HCT116 (cell line): ENCODE measurements at regions not wholly inside any gene's neighbourhood (a gene's known extent, or its start where the extent isn't known, plus 50 kb on each side); places are given as distances from the start of the nearest gene placed in this dataset.

Source experiments
- ATAC-seq: fragments of 200-7000 bp; cut with Tn5 transposase; 2 replicates; pipeline ENCODE4 v1.9.1; 2020; ENCODE audit warnings: mild to moderate bottlenecking, moderate library complexity
- BruUV-seq: library from RNA; stranded (reverse); fragments of 400-500 nt; replicated peaks from 2 replicates; lab custom pipeline; 2021; lab: Mats Ljungman, UMichigan
- CTCF ChIA-PET: fragments of 300-600 bp; sonication (Branson Sonifier 250); formaldehyde crosslinking; loops from one replicate; lab custom pipeline; 2021; ENCODE audit warnings: antibody characterized with exemption; lab: Charles Lee
- POLR2A ChIA-PET: fragments of 300-600, 350-600 bp; sonication (Branson Sonifier 250); formaldehyde crosslinking; loops from one replicate; lab custom pipeline; 2021; ENCODE audit warnings: antibody characterized with exemption; lab: Charles Lee
- RAD21 ChIA-PET, 2 experiments: fragments of 300-600 bp; sonication (Branson Sonifier 250); formaldehyde crosslinking; loops; one replicate each; lab custom pipeline; 2023; ENCODE audit warnings: low total read pairs in 2 of 2; ENCODE audit not compliant: uncharacterized antibody in 2 of 2, unreplicated experiment in 2 of 2, low non-redundant PET in 1 of 2; lab: Charles Lee
- DNase-seq: peaks from one replicate; pipeline ENCODE4 v3.0.0-alpha.2; 2010; ENCODE audit warnings: low read depth, low spot score
- H2AFZ ChIP-seq: fragments of 200-600 bp; shearing (Covaris generic), sonication (generic); 2 replicates; pipeline ENCODE4 v1.6.1; 2017; ENCODE audit warnings: low read depth, mixed run types, mixed read lengths, antibody characterized with exemption, low read length; ENCODE audit not compliant: poor library complexity, severe bottlenecking
- H3K27ac ChIP-seq: 2 replicates; pipeline ENCODE4 v1.5.1; 2012; ENCODE audit warnings: low read depth, low read length
- H3K27me3 ChIP-seq: fragments of 200-600 bp; sonication (generic); 2 replicates; pipeline ENCODE4 v1.6.1; 2016; ENCODE audit warnings: mixed run types, low read length, mixed read lengths; ENCODE audit not compliant: insufficient read depth
- H3K36me3 ChIP-seq, 2 experiments: fragments of 200-500 bp in 1 of 2; fragments of 200-600 bp in 1 of 2; sonication (Bioruptor generic) in 1 of 2; sonication (generic) in 1 of 2; 2 replicates each; pipeline versions ENCODE4 v1.5.1 to v1.6.1; 2014 to 2016; ENCODE audit warnings: low read length in 2 of 2, inconsistent platforms in 1 of 2, mixed read lengths in 1 of 2, mixed run types in 1 of 2; ENCODE audit not compliant: insufficient read depth in 2 of 2, control insufficient read depth in 1 of 2
- H3K4me1 ChIP-seq, 2 experiments: fragments of 200-600 bp in 1 of 2; sonication (generic) in 1 of 2; 2 replicates each; pipeline versions ENCODE4 v1.5.1 to v1.6.1; 2012 to 2017; ENCODE audit warnings: low read length in 2 of 2, inconsistent platforms in 1 of 2, mild to moderate bottlenecking in 1 of 2, mixed read lengths in 1 of 2, mixed run types in 1 of 2, moderate library complexity in 1 of 2; ENCODE audit not compliant: insufficient read depth in 2 of 2, control insufficient read depth in 1 of 2
- H3K4me2 ChIP-seq: fragments of 200-600 bp; sonication (generic); 2 replicates; pipeline ENCODE4 v1.6.1; 2017; ENCODE audit warnings: mixed run types, low read length, mixed read lengths
- H3K4me3 ChIP-seq, 2 experiments: fragments of 200-600 bp in 1 of 2; sonication (generic) in 1 of 2; replicated peaks in 1 of 2; 2 replicates each; pipeline ENCODE4 v1.5.1; 2011 to 2016; ENCODE audit warnings: low read length in 2 of 2, control low read depth in 1 of 2, low read depth in 1 of 2, mild to moderate bottlenecking in 1 of 2, mixed read lengths in 1 of 2, mixed run types in 1 of 2
- H3K79me2 ChIP-seq: fragments of 200-600 bp; sonication (generic); 2 replicates; pipeline ENCODE4 v1.6.1; 2017; ENCODE audit warnings: mild to moderate bottlenecking, mixed run types, low read length, moderate library complexity, mixed read lengths; ENCODE audit not compliant: insufficient read depth
- H3K9ac ChIP-seq: fragments of 200-600 bp; sonication (generic); 2 replicates; pipeline ENCODE4 v1.6.1; 2016; ENCODE audit warnings: low read length, mixed read lengths
- H3K9me2 ChIP-seq: fragments of 200-600 bp; sonication (generic), shearing (Covaris generic); 2 replicates; pipeline ENCODE4 v1.6.1; 2017; ENCODE audit warnings: mixed run types, mild to moderate bottlenecking, moderate library complexity; ENCODE audit not compliant: insufficient read depth
- H3K9me3 ChIP-seq, 2 experiments: fragments of 200-500 bp in 1 of 2; fragments of 200-600 bp in 1 of 2; sonication (Bioruptor generic) in 1 of 2; sonication (generic) in 1 of 2; 2 replicates each; pipeline ENCODE4 v1.6.1; 2014 to 2017; ENCODE audit warnings: low read length in 2 of 2, mixed read lengths in 2 of 2, inconsistent platforms in 1 of 2, low read depth in 1 of 2, mild to moderate bottlenecking in 1 of 2, mixed run types in 1 of 2, moderate library complexity in 1 of 2; ENCODE audit not compliant: control insufficient read depth in 1 of 2, insufficient read depth in 1 of 2
- H4K20me1 ChIP-seq: fragments of 200-600 bp; sonication (generic), shearing (Covaris generic); 2 replicates; pipeline ENCODE4 v1.6.1; 2017; ENCODE audit warnings: mixed run types, mild to moderate bottlenecking, moderate library complexity; ENCODE audit not compliant: insufficient read depth
- CBX3 ChIP-seq: IDR thresholded peaks from 2 replicates; pipeline ENCODE4 v1.6.1; 2012; ENCODE audit warnings: low read depth
- CEBPB ChIP-seq: IDR thresholded peaks from 2 replicates; pipeline ENCODE4 v1.6.1; 2012; ENCODE audit warnings: low read depth
- EGR1 ChIP-seq: IDR thresholded peaks from 2 replicates; pipeline ENCODE4 v1.6.1; 2012; ENCODE audit warnings: low read depth
- ELF1 ChIP-seq: IDR thresholded peaks from 2 replicates; pipeline ENCODE4 v1.6.1; 2012; ENCODE audit warnings: low read depth, borderline replicate concordance
- EZH2 ChIP-seq: fragments of 200-600 bp; sonication (generic); IDR thresholded peaks from 2 replicates; pipeline ENCODE4 v1.6.1; 2017; ENCODE audit warnings: antibody characterized with exemption, mixed run types
- FOSL1 ChIP-seq: IDR thresholded peaks from 2 replicates; pipeline ENCODE4 v1.6.1; 2012; ENCODE audit warnings: low read depth
- POLR2A ChIP-seq: IDR thresholded peaks from 2 replicates; pipeline ENCODE4 v1.7.0; 2011; ENCODE audit warnings: borderline replicate concordance; ENCODE audit not compliant: insufficient read depth, insufficient read length; ENCODE audit errors: extremely low read depth
- RAD21 ChIP-seq: IDR thresholded peaks from 2 replicates; pipeline ENCODE4 v1.6.1; 2012; ENCODE audit warnings: low read depth, mild to moderate bottlenecking
- SIN3A ChIP-seq: IDR thresholded peaks from 2 replicates; pipeline ENCODE4 v1.6.1; 2012; ENCODE audit warnings: low read depth
- TCF7L2 ChIP-seq: IDR thresholded peaks from 2 replicates; pipeline ENCODE4 v1.7.0; 2011; ENCODE audit warnings: borderline replicate concordance, inconsistent platforms; ENCODE audit not compliant: insufficient read depth, insufficient read length; ENCODE audit errors: extremely low read depth
- YY1 ChIP-seq: IDR thresholded peaks from 2 replicates; pipeline ENCODE4 v1.6.1; 2011; ENCODE audit warnings: low read length, low read depth, moderate library complexity, mild to moderate bottlenecking; ENCODE audit not compliant: insufficient replicate concordance; ENCODE audit errors: extremely low read depth
- ZNF274 ChIP-seq: fragments of 200-500 bp; sonication (Bioruptor generic); IDR thresholded peaks from 2 replicates; pipeline ENCODE4 v1.6.1; 2014; ENCODE audit warnings: mild to moderate bottlenecking, low read depth, low read length, inconsistent platforms
- intact Hi-C: fragments of 100-400 bp; cut with micrococcal nuclease; formaldehyde crosslinking; loops from 2 replicates; pipeline ENCODE4 v1.10.0; 2022
- TF ChIP-seq, protein P1 (sequence below): IDR thresholded peaks from 2 replicates; pipeline ENCODE4 v1.6.1; 2011; ENCODE audit warnings: mild to moderate bottlenecking, low read length, moderate library complexity; ENCODE audit not compliant: insufficient replicate concordance; ENCODE audit errors: extremely low read depth
- TF ChIP-seq, protein P2 (sequence below): IDR thresholded peaks from 2 replicates; pipeline ENCODE4 v1.6.1; 2012
- TF ChIP-seq, protein P3 (sequence below): IDR thresholded peaks from 2 replicates; pipeline ENCODE4 v1.6.1; 2012

DNA sequence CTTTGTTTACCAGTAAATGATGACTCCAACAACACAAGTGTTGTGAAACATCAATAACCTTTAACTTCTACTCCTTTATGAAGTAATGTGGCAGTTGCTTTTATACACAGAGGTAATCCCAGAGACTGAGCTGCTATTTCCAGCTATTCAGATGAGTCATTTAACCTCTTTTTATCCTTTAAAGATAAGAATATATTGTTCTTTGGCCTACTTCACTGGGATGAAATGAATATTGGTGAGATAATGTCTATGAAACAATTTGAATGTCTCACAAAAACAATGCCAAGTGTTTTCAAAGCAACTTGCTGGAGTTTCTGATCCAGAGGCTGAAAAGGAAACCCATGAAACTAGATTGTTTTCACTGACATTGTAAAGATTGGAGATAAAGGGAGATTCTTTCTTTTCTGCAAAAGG, 564.4 kb upstream of the LUZP2 start:
- TF ChIP-seq CEBPB = no peak
- TF ChIP-seq, protein P1, sequence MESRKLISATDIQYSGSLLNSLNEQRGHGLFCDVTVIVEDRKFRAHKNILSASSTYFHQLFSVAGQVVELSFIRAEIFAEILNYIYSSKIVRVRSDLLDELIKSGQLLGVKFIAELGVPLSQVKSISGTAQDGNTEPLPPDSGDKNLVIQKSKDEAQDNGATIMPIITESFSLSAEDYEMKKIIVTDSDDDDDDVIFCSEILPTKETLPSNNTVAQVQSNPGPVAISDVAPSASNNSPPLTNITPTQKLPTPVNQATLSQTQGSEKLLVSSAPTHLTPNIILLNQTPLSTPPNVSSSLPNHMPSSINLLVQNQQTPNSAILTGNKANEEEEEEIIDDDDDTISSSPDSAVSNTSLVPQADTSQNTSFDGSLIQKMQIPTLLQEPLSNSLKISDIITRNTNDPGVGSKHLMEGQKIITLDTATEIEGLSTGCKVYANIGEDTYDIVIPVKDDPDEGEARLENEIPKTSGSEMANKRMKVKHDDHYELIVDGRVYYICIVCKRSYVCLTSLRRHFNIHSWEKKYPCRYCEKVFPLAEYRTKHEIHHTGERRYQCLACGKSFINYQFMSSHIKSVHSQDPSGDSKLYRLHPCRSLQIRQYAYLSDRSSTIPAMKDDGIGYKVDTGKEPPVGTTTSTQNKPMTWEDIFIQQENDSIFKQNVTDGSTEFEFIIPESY = no peak
- no peak for TF ChIP-seq CBX3
- TF ChIP-seq YY1 = no peak
- TF ChIP-seq SIN3A = no peak
- TF ChIP-seq EGR1 = no peak
- no peak for TF ChIP-seq EZH2
- TF ChIP-seq, protein P2, sequence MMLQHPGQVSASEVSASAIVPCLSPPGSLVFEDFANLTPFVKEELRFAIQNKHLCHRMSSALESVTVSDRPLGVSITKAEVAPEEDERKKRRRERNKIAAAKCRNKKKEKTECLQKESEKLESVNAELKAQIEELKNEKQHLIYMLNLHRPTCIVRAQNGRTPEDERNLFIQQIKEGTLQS = no peak
- TF ChIP-seq, protein P3, sequence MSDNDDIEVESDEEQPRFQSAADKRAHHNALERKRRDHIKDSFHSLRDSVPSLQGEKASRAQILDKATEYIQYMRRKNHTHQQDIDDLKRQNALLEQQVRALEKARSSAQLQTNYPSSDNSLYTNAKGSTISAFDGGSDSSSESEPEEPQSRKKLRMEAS = no peak
- TF ChIP-seq POLR2A = no peak
- no peak for TF ChIP-seq FOSL1
- no peak for TF ChIP-seq RAD21
- no peak for TF ChIP-seq TCF7L2
- TF ChIP-seq ZNF274 = no peak
- TF ChIP-seq ELF1 = no peak
- H3K36me3 ChIP-seq = no peaks in the 10 kb centered on the region
- ChIA-PET RAD21 (no interaction called here), CTCF (no interaction called here), POLR2A (no interaction called here)
- no peaks in the 10 kb centered on the region for H4K20me1 ChIP-seq
- ATAC-seq (no peak), DNase-seq (no peak)
- no peak overlapping the region for H3K4me3 ChIP-seq
- no peaks in the 10 kb centered on the region for H3K4me1 ChIP-seq
- H3K79me2 ChIP-seq = no peaks in the 10 kb centered on the region
- no peaks in the 10 kb centered on the region for H3K9me2 ChIP-seq
- H2AFZ ChIP-seq = no peak overlapping the region
- no peak overlapping the region for H3K9ac ChIP-seq
- H3K27ac ChIP-seq = no peak overlapping the region
- intact Hi-C loops = no loop called here
- peaks cover 5 to 8% of the 10 kb centered on the region in 2 experiments; a peak in 2 of 4 replicates for H3K9me3 ChIP-seq
- H3K27me3 ChIP-seq = no peaks in the 10 kb centered on the region
- BruUV-seq = no TSS peak
- no peak overlapping the region for H3K4me2 ChIP-seq
